DMS 273 (cell line): ENCODE measurements at regions not wholly inside any gene's neighbourhood (a gene's known extent, or its start where the extent isn't known, plus 50 kb on each side); places are given as distances from the start of the nearest gene placed in this dataset.

Source experiments
- DNase-seq: peaks from one replicate; lab custom pipeline; 2025; ENCODE audit not compliant: unreplicated experiment; lab: John Stamatoyannopoulos, UW

DNA sequence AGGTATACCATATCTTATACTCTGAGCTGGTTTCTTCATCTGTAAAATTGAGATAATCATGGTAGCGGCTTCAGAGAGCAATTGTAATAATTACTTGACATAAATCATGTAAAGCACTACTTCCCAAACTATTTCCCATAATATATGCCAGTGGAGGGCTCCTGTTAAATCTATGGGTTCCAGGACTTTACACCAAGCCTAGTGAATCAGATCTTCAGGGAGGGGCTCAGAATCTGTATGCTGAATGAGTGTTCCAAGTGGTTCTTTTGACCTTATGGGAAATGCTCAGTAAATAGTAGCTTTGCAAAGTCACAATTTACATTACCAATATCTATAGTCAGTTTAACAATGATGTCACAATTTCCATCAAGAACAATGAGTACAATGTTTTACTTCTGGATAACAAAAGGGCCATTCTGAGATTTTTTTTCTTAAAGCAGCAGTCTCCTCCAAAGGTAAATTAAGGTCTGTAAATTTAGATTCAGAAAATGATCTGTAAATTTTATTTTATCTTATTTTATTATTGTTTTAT is 50.9 kb upstream of the NLK start:
- DNase-seq, result no peak
